NCI-H226 (cell line): ENCODE measurements at regions not wholly inside any gene's neighbourhood (a gene's known extent, or its start where the extent isn't known, plus 50 kb on each side); places are given as distances from the start of the nearest gene placed in this dataset.
"Not testable (repeated sequence)": the region's sequence is repeated elsewhere in the genome, so short reads cannot be mapped to it uniquely, and the experiment has no call there.

Source experiments
- DNase-seq: peaks from one replicate; pipeline ENCODE4 v3.0.0-alpha.2; 2015

DNA sequence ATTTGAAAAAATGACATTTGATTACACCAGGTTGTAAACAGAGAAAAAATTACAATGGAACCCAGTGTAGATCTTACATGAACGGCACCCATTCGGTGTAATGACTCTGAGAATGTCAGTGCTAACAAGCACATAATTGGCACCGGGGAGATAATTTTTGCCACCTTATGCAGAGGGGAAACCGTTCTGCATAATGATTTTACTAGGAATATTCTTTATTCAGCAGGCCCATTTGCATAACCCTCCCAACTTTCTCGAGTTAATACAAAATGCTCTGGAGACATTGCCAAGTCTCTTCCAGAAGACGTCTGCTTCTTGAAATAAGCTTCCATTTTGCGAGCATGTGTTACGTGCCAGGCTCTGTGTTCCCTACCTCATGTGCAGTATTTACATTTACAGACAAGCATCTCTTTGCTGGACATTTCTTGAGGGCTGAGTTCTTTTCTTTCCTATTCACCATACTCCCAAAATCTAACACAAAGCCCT lies 275.8 kb downstream of the MIAT start:
- DNase-seq: no peak

DNA sequence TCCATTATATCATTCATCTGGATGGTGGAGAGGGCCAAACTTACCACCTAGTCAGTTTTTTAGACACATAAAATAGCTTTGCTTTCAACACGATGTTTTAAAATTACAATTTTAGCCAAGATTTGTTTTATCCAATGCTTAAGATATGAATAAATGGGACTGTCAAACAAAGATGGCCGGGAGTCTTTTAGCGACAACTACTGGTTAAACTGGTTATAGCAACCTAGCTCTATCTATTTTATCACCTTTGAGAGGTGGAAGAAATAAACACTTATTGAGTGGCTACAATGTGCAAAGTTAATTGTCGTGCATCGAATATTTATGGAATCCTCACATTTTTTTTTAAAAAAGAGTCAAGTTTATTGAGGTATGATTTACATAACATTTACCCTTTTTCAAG lies 279.8 kb downstream of the MIAT start:
- no peak for DNase-seq

DNA sequence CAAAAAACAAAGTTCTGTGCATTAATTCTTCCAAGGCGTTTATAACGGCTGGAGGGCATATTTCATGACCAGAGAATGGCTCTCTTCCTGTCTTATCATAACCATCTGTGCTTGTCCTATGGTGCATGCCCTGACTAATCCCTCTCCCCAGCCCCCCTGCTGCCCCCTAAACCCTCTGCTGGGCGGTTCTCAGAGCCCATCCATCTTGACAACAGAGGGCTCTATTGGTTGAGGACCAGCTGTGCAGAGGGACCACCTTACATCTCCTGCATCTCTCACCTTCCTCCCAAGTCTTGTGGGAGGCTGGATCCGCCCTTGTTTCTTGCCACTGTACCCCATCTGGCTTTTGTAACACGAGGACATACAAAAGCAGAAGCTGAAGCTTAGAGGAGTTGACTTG lies 282.1 kb downstream of the MIAT start:
- DNase-seq: no peak

DNA sequence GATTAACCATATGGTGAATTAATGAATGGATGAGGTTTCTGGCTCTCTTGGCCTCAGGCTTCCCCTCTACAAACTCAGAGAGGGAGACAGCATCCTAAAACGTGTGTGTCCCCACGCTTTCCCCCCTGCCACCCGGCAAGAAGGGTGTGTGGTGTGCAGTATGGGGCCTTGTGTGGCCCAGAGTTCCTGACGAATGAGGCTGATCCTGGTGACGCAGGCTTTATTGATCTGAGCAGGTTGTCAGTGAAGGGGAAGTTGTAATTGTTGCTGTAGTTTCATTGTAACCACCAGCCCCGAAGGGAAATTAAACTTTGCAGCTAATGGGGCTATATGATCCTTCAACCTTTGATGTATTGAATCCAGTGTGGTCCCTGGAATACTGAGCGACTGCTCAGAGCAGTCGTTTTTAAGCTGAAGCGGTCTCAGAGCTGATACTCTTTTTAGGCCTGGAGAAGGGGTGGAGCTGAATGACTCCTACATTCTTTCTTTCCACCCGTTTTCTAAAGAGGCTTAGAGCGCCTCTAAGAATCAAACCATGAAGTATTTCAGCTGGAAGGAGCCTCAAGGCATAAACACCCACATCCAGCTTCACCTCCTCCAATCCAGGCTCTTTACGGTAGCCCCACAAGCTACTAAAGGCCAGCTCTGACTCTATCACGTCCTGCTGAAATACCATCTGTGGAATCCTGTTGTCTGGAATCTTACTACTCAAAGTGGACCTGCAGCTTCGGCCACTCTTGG lies 284.7 kb downstream of the MIAT start:
- no peak for DNase-seq

DNA sequence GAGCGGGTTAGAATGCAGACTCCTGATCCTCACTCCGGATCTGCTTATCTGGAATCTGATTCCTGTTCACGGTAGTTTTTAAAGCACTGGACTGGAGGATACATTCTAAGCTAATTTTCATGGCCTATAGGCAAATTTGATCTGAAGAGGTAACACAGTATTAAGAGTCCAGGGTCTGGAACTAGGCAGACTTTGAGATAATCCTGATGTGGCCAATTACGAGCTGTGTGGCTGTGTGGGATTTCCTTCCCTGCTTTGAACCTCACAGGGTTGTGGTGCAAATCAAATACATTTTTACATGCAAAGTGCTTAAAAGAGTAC lies 285.2 kb downstream of the MIAT start:
- no peak for DNase-seq

DNA sequence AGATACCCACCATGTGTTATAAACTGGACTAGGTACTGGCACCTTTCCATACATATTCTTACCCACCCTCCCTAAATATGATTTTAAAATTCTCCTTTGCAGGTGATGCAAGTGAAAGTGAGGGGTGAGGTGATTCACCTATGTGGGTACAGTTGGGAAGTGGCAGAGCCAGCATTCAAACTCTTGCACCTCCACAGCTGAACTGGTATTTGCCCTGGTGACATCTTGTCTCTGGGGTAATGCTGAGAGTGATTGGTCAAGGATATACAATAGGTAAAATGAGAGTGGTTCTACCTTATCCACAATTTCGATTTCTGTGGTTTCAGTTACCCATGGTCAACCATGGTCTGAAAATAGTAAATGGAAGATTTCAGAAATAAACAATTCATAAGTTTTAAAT lies 288.2 kb downstream of the MIAT start:
- DNase-seq: no peak

DNA sequence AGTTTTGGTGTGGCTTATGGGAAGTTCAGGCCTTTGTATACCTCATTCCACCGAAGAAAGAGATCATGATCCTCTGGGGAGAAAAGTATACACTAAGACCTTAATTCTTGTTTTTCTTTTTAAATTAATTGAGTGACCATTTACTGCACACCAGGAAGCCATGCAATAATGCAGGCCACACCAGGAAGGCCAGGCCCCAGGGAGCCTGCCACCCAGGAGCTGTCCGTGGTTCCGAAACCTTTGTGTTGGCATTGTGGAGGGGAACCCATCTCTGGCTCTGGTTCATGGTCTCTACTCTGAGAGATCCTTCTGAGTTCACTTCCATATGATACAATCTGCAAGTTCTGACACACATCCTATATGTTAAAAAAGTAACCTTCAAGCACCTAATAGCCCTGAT lies 291.8 kb downstream of the MIAT start:
- DNase-seq: no peak

DNA sequence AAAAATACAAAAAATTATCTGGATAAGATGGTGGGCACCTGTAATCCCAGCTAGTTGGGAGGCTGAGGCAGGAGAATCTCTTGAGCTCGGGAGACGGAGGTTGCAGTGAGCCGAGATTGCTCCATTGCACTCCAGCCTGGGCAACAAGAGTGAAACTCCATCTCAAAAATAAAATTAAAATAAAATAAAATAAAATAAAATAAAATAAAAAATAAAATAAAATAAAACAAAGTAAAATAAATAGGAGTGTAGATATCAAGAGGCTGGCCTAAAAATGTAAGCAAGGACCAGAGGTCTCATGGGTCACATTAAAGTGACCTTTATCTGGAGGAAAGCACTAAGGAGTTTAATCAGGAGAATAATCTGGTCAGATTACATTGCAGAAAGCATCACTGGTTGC lies 293.8 kb downstream of the MIAT start:
- DNase-seq: not testable (repeated sequence)

DNA sequence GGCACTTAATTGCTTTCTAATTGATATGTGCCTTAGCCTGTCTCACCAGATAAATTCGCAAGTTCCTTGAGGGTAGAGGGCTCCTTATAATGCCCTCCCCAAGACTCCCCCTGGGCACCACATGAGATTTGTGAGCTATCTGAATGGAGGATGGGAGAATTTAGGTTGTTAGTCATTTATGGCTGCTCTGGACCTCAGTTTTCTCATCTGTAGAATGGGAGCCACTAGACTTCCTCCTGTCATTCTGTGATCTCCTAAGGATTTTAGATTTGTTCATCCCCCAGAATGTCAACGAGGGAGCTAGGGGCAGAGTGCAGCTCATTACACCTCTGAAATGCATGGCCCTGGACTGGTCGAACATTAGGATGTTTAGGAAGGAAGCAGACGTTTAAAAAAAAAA lies 294.6 kb downstream of the MIAT start:
- DNase-seq: no peak

DNA sequence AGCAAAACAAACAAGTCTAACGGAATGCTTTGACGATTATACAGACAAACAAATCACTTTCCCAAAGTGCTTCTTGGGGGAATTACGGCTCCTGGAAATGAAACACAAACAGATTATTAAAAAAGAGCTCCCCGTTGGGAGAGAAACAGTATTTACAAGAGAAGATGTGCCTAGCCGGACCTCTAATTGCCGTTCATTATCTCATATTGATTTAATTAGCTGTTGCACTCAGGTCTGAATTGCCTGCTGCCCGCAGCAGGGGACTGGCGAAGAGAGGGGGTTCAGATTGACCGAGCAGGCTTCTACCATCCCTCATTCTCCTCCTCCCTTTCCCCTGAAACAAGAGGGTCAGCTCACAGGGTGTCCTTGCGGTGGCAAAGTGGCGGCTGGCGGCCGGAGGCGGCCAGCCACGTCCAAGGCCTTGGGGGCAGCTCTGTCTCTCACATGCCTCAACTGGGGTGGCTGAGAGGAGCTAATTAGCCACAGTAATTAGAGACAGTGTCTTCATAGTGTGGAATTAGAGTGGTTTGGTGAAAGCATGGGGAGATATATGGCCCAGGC lies 295.1 kb downstream of the MIAT start:
- no peak for DNase-seq

DNA sequence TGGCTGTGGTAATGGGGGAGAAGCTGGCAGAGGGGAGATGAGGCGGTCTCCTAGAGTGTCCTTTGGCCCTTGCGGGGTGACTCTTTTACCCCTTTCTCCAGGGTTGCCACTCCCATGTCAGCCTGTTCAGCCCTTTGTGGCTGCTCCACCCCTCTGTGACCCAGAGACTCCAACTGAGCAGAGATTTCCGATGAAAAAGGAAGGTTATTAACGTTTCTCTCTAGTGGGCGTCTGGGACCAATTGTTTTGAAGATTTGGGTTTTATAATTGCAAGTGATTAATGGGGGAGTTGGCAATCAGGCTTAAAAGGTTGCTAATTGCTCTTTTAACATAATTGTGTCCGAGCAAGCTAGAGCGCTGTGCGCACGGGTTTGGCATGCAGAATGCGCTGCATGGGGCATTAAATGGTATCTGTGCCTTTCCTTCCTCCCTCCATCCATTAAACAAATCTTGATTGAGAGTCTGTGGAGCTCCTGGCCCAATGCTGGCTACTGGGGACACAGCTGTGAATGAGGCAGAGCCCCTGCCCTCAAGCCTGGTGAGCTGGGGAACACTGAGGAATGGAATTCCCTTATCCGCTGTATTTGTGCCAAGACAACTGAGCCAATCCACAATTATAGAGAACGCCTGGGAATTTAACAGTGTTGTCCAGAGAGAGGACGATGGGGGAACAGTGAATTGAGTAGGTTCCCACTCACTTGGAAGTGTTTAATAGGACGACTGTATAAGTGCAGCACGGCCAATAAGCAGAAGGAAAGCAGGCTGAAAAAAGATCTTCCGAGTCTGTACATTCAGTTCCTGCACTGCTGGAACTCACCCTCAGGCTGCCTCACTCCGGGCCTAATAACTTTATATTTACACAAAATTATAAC lies 295.9 kb downstream of the MIAT start:
- DNase-seq: no peak

DNA sequence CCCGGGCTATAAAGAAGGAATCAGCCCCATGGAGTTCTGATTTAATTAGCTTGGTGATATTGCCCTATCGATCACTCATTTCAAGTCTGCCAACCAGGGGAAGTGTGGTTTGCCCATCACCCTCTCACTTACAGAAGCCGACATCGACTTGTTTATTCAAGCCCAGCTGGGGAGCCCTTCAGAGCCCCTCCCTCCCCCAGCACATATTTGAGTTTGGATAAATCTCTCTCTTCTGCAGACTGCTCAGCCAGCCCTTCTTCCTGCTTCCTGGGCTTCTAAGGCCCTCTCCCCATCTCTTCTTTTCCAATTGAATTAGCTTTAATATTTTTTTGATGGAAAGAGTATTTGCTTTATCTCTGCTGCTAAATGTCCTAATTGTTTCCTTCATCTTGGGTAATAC lies 299.0 kb downstream of the MIAT start:
- DNase-seq: no peak

DNA sequence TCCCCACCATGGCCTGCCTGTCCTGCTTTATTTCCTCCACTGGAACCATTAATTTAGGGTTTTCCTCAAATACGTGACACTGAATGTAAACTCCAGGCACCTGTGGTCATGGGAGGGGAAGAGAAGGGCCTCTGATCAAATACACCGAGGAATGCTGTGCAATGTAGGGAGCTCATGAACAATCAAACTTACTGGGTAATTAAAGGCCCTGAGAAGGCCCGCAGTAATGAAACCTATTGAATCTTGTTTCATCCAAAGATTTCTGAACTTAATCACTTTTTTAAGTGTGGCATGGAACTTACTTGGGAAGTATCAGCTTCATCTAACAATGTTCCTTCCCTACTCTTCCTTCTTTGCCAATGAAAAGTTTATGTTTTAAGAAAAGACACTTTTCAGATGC lies 299.8 kb downstream of the MIAT start:
- DNase-seq: no peak

DNA sequence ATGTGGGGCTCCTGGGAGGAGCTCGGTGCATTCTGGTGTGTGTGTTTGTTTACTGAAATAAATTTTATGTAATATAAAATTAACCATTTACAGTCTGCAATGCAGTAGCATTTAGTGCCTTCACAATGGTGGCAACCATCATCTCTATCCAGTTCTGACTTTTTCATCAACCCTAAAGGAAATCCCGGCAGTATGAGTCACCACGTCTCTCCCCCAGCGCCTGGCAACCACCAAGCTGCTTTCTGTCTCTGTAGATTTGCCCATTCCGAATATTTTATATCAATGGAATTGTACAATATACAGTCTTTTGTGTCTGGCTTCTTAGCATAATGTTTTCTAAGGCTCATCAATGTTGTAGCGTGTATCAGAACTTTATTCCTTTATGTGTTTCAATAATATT lies 300.5 kb downstream of the MIAT start:
- no peak for DNase-seq

DNA sequence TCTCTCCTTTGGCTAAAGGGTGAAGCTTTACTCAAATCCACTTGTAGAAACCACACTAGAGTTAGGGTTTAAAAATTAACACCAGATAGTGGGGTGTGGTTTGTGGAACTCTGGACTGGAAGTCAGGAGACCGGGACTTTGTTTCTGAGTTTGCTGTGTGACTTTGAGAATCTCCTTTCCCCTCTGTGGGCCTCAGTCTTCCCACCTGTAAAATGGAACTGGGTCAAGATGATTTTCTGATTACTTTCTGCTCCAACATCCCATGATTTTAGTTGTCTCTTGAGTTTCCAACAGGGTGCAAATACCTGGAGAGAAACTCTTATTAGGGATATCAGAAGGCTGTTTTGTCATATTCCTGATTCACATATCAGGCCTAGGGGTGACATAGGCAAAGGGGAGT lies 301.0 kb downstream of the MIAT start:
- DNase-seq: no peak

DNA sequence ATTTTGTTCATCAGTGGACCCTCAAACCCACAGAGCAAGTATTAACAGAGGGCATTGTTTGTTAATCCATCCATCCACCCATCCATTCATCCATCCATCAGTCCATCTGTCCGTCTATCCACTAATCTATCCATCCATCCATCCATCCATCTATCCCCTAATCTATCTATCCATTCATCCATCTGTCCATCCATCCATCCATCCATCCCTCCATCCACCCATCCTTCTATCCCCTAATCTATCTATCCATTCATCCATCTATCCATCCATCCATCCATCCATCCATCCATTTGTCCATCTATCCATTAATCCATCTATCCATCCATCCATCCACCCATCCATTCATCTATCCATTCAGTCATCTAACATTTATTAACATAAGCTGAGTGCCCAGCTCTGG lies 307.3 kb downstream of the MIAT start:
- DNase-seq: no peak

DNA sequence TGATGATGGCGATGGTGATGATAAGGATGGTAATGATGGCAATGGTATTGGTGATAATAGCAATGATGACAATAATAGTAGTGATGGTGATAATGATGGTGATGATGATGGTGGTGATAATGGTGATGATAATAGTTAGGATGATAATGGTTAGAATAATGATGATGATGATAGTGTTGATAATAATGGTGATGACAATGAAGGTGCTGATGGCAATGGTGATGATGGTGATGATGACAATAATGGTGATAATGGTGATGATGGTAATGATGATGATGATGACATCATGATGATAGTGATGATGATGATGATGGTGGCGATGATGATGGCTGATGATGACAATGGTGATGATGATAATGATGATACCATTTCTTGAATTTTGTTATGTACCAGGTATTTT lies 309.9 kb downstream of the MIAT start:
- no peak for DNase-seq

DNA sequence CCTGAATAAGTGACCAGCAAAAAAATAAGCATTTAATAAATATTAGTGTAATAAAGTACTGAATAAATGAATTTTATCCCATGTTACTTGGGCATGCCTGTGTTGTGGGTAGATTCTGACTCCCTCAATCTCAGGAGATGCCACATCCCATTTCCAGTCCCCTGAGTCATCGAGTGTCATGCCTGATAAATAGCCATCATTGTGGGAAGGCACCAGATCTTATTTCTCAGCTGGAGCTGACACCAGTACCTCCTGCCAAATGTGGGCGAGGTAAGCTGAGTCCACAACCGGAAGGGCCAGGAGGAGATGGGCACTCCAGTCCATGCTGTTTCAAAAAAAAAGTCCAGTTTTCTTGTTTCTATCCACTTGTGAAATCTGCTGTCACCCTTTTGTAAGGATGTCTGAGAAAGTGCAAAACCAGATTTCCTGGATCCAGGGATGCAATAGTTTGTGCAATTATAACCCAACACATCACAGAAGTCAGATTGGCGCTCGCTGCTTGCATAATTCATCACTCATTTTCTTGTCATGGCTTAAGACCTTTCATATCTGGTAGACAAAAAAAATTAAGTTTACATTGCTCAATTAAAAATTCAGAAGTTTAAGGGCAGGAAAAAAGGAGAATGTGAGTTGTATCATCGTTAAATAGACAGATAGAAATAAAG lies 311.6 kb downstream of the MIAT start:
- no peak for DNase-seq

DNA sequence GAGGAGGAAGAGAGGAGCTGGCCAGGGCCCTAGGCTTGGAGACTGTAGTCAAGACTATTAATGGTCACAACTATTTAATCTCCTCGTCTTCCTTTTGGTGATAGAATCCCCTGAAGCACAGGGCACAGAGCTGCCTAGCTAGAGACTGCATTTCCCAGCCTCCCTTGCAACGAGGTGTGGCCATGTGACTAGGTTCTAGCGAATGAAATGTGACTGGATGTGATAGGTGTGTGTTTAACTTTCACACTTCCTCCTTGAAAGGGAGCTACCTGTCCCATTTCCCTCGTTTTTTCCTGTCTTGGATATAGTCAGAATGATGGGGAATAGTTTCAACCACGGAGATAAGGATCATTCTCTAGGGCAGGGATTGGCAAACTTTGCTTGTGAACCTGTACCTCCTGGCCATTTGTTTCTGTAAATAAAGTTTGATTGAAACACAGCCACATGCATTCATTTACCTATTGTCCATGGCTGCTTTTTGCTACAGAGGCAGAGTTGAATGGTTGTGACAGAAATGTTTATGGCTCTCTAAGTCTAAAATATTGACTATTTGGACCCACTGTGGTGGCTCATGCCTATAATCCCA lies 313.5 kb downstream of the MIAT start:
- DNase-seq: no peak

DNA sequence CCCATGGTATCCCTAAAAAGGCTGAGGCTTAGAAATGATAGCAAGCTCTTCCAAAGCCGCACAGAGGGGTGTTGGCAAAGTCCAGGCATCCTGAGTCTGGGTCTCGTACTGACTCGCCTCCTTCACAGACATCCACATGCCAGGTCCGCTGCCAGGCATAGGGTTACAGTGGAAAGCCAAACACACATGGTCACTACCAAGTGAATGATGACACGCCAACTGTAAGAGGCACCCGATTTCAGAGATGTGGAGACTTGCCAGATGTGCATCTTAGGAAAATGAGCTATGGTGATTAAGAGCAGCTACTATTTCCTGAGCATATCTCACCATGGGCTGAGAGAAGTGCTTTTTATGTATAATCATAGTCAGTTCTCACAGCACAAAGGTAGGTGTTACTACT lies 314.9 kb downstream of the MIAT start:
- DNase-seq: no peak

DNA sequence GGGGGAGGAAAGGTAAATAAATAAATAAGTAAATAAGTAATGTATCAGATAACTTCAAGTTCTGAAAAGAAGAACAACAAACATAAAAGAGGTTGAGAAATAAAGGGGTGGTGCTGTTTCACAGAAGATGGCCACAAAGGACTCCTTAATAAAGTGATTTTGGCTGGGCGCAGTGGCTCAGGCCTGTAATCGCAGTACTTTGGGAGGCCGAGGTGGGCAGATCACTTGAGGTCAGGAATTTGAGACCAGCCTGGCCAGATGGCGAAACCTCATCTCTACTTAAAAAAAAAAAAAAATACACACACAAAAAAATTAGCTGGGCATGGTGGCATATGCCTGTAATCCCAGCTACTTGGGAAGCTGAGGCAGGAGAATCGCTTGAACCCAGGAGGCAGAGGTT lies 315.5 kb downstream of the MIAT start:
- DNase-seq: not testable (repeated sequence)

DNA sequence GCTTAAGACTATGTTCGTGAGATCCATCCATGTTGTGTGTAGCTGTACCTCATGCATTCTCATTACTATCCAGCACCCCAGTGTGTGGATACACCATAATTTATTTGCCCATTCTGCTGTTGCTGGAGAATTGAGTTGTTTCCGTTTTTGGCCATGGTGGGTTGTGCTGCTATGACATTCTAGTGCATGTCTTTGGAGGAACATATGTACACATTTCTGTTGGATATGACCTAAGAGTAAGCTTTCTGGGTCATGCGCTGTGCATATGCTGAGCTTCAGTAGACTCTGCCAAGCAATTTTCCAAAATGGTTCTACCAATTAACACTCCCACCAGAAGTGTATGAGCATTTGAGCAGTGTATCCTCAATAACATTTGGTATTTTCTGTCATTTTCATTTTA lies 316.6 kb downstream of the MIAT start:
- DNase-seq: no peak
